ENCODE measurements at regions not wholly inside any gene's neighbourhood (a gene's known extent, or its start where the extent isn't known, plus 50 kb on each side); places are given as distances from the start of the nearest gene placed in this dataset.

DNA sequence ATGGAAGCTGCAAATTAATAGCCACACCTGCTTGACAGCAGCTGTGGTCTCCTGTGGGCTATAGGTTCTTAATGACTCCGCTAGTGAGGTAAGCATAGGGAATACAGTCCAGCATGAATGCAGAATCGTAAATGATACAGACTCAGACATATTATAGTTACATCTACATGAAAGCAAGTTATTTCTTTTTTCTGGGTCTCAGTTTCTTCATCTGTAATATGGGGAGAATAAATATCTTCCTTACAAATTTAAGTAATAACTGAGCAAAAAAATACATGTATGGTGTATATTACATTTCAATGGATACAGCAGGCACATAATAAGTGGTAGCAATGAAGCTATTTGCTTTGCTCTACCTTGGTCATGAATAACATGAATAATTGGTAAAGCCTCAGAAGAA is 245.9 kb upstream of the RHOBTB1 start:
- Histone ChIP-seq H3K9me3 (ENCODE audit: low read depth, low read length, poor library complexity, severe bottlenecking) (no peaks in the 10 kb centered on the region), H3K4me1 (ENCODE audit: insufficient read depth, low read length, poor library complexity, severe bottlenecking) (no peaks in the 10 kb centered on the region), H3K27ac (ENCODE audit: low read depth, low read length, poor library complexity, severe bottlenecking) (no peak overlapping the region), H3K4me3 (ENCODE audit: low read depth, low read length, poor library complexity, severe bottlenecking) (no peak overlapping the region), H3K27me3 (replicated peaks; ENCODE audit: insufficient read depth, low read depth, low read length, poor library complexity) (no peaks in the 10 kb centered on the region), H3K36me3 (ENCODE audit: insufficient read depth, low read length, poor library complexity, severe bottlenecking) (no peaks in the 10 kb centered on the region)
- ChIA-PET CTCF (interaction anchor here (1.3 kb wide), 1 partner anchor 144 kb away, joined by 15 read pairs; no protein-coding TSS in a partner anchor), POLR2A (ENCODE audit: low non-redundant PET) (no interaction called here)
- intact Hi-C loops (cut with micrococcal nuclease; ENCODE audit: unreplicated experiment) = loop anchor here (5.0 kb wide), 1 partner anchor 373 kb away; no protein-coding TSS in a partner anchor
- no peak for DNase-seq (ENCODE audit: low spot score)
- no TSS peak for BruUV-seq (replicated peaks)
- no peak for TF ChIP-seq EZH2 (IDR thresholded peaks at IDR 0.05; ENCODE audit: borderline replicate concordance, low read depth, low read length, poor library complexity, severe bottlenecking)
- TF ChIP-seq, protein P1, sequence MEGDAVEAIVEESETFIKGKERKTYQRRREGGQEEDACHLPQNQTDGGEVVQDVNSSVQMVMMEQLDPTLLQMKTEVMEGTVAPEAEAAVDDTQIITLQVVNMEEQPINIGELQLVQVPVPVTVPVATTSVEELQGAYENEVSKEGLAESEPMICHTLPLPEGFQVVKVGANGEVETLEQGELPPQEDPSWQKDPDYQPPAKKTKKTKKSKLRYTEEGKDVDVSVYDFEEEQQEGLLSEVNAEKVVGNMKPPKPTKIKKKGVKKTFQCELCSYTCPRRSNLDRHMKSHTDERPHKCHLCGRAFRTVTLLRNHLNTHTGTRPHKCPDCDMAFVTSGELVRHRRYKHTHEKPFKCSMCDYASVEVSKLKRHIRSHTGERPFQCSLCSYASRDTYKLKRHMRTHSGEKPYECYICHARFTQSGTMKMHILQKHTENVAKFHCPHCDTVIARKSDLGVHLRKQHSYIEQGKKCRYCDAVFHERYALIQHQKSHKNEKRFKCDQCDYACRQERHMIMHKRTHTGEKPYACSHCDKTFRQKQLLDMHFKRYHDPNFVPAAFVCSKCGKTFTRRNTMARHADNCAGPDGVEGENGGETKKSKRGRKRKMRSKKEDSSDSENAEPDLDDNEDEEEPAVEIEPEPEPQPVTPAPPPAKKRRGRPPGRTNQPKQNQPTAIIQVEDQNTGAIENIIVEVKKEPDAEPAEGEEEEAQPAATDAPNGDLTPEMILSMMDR (conservative IDR thresholded peaks at IDR 0.05; ENCODE audit: low read depth, low read length) = no peak

DNA sequence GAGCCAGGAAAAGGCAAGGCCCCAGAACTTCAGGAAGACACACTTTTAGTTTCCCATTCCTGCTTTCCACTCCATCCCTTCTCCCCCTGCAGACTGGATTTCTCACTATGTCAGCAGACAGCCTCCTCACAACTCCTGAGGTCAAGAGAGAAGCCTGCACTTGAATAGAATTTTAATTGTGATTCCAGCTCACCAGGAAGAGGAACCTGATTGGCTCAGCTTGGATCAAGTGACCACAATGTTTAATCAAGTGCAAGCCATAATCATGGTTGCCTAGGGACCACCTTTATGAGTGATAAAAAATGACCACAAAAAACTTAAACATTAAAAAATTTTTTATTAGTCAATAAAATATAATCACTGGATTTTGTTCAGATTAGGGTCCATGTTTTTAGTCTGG is 244.7 kb upstream of the RHOBTB1 start:
- intact Hi-C loops (cut with micrococcal nuclease; ENCODE audit: unreplicated experiment) = no loop called here
- no TSS peak for BruUV-seq (replicated peaks)
- no peaks in the 10 kb centered on the region for H3K27me3 ChIP-seq (replicated peaks; ENCODE audit: insufficient read depth, low read depth, low read length, poor library complexity)
- no peaks in the 10 kb centered on the region for H3K4me1 ChIP-seq (ENCODE audit: insufficient read depth, low read length, poor library complexity, severe bottlenecking)
- H3K27ac ChIP-seq (ENCODE audit: low read depth, low read length, poor library complexity, severe bottlenecking) = no peak overlapping the region
- no peaks in the 10 kb centered on the region for H3K36me3 ChIP-seq (ENCODE audit: insufficient read depth, low read length, poor library complexity, severe bottlenecking)
- TF ChIP-seq, protein P1 (conservative IDR thresholded peaks at IDR 0.05; ENCODE audit: low read depth, low read length) = no peak
- TF ChIP-seq EZH2 (IDR thresholded peaks at IDR 0.05; ENCODE audit: borderline replicate concordance, low read depth, low read length, poor library complexity, severe bottlenecking) = no peak
- ChIA-PET POLR2A (ENCODE audit: low non-redundant PET) (no interaction called here), CTCF (no interaction called here)
- no peak overlapping the region for H3K4me3 ChIP-seq (ENCODE audit: low read depth, low read length, poor library complexity, severe bottlenecking)
- no peaks in the 10 kb centered on the region for H3K9me3 ChIP-seq (ENCODE audit: low read depth, low read length, poor library complexity, severe bottlenecking)
- DNase-seq (ENCODE audit: low spot score) = no peak

DNA sequence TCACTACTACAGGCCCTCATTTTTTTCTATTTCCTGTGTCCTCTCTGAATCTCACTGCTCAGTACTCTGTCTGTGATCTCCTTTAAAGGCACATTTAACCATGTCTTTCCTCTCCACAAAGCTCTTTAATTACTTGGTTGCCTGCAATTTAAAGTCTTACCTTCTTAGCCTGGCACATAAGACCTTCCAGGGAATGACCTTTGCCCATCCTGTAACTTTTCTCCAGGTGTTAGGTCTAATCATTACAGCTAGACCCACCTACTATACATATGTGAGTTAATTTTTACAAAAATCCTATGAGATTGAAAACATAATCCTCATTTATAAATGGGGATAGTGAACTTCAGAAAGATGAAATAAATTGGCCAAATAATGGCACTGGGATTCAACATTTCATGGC is 244.1 kb upstream of the RHOBTB1 start:
- Histone ChIP-seq H3K4me1 (ENCODE audit: insufficient read depth, low read length, poor library complexity, severe bottlenecking) (no peaks in the 10 kb centered on the region), H3K27ac (ENCODE audit: low read depth, low read length, poor library complexity, severe bottlenecking) (no peak overlapping the region), H3K9me3 (ENCODE audit: low read depth, low read length, poor library complexity, severe bottlenecking) (no peaks in the 10 kb centered on the region), H3K27me3 (replicated peaks; ENCODE audit: insufficient read depth, low read depth, low read length, poor library complexity) (no peaks in the 10 kb centered on the region), H3K4me3 (ENCODE audit: low read depth, low read length, poor library complexity, severe bottlenecking) (no peak overlapping the region), H3K36me3 (ENCODE audit: insufficient read depth, low read length, poor library complexity, severe bottlenecking) (no peaks in the 10 kb centered on the region)
- CTCF ChIA-PET = no interaction called here
- no peak for DNase-seq (ENCODE audit: low spot score)
- TF ChIP-seq EZH2 (IDR thresholded peaks at IDR 0.05; ENCODE audit: borderline replicate concordance, low read depth, low read length, poor library complexity, severe bottlenecking) = no peak
- TF ChIP-seq, protein P1 (conservative IDR thresholded peaks at IDR 0.05; ENCODE audit: low read depth, low read length) = no peak
- POLR2A ChIA-PET (ENCODE audit: low non-redundant PET) = no interaction called here
- intact Hi-C loops (cut with micrococcal nuclease; ENCODE audit: unreplicated experiment) = no loop called here
- BruUV-seq (replicated peaks) = no TSS peak
